ENCODE measurements at regions not wholly inside any gene's neighbourhood (a gene's known extent, or its start where the extent isn't known, plus 50 kb on each side); places are given as distances from the start of the nearest gene placed in this dataset.

- no peaks in the 10 kb centered on the region for H3K36me3 ChIP-seq (ENCODE audit: control insufficient read depth, insufficient read depth, low read length)
- H3K27me3 ChIP-seq (ENCODE audit: control insufficient read depth, insufficient read depth, low read length), result no peaks in the 10 kb centered on the region
- no peak for TF ChIP-seq CTCF (IDR thresholded peaks at IDR 0.05; ENCODE audit: insufficient read depth, low read length, poor library complexity, severe bottlenecking)
- no peak overlapping the region for H3K4me3 ChIP-seq (ENCODE audit: low read depth, low read length)
- DNase-seq (ENCODE audit: low read depth), result no peak
Measured at GRCh38 chr1:201646411-201647022, 107.6 kb downstream of the NAV1 start.

DNA sequence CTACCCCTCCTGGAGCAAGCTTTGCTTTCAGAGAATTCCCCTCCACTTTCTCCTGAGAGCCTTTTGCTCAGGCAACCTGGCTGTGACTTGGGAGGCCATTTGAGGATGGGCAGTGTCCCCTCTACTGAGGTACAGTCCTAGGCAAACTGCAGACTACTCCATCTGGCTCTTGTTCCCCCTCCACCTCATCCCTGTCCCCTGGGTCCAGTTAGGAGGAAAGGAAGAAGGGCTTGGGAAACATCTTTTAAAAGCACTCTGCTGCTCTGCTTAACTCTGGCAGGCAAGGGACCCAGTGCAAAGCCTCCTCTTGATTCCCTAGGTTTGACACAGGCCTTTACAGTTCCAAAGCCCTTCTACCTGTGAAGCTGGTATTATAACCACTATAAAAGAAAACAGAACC, 108.2 kb downstream of the NAV1 start:
- no peak for TF ChIP-seq CTCF (IDR thresholded peaks at IDR 0.05; ENCODE audit: insufficient read depth, low read length, poor library complexity, severe bottlenecking)
- no peak for DNase-seq (ENCODE audit: low read depth)
- H3K36me3 ChIP-seq (ENCODE audit: control insufficient read depth, insufficient read depth, low read length), result no peaks in the 10 kb centered on the region
- H3K4me3 ChIP-seq (ENCODE audit: low read depth, low read length), result no peak overlapping the region
- H3K27me3 ChIP-seq (ENCODE audit: control insufficient read depth, insufficient read depth, low read length), result no peaks in the 10 kb centered on the region

- no peaks in the 10 kb centered on the region for H3K27me3 ChIP-seq (ENCODE audit: control insufficient read depth, insufficient read depth, low read length)
- DNase-seq (ENCODE audit: low read depth), result no peak
- H3K4me3 ChIP-seq (ENCODE audit: low read depth, low read length), result peak overlapping the region; percentile 46
- H3K36me3 ChIP-seq (ENCODE audit: control insufficient read depth, insufficient read depth, low read length), result no peaks in the 10 kb centered on the region
- TF ChIP-seq CTCF (IDR thresholded peaks at IDR 0.05; ENCODE audit: insufficient read depth, low read length, poor library complexity, severe bottlenecking), result no peak
Measured at GRCh38 chr1:201647722-201648065, 108.8 kb downstream of the NAV1 start.

GRCh38 chr1:201648066-201648906, 109.4 kb downstream of the NAV1 start:
- Histone ChIP-seq H3K36me3 (ENCODE audit: control insufficient read depth, insufficient read depth, low read length) (no peaks in the 10 kb centered on the region), H3K27me3 (ENCODE audit: control insufficient read depth, insufficient read depth, low read length) (no peaks in the 10 kb centered on the region), H3K4me3 (ENCODE audit: low read depth, low read length) (peak overlapping the region; percentile 46)
- no peak for TF ChIP-seq CTCF (IDR thresholded peaks at IDR 0.05; ENCODE audit: insufficient read depth, low read length, poor library complexity, severe bottlenecking)
- no peak for DNase-seq (ENCODE audit: low read depth)

DNA sequence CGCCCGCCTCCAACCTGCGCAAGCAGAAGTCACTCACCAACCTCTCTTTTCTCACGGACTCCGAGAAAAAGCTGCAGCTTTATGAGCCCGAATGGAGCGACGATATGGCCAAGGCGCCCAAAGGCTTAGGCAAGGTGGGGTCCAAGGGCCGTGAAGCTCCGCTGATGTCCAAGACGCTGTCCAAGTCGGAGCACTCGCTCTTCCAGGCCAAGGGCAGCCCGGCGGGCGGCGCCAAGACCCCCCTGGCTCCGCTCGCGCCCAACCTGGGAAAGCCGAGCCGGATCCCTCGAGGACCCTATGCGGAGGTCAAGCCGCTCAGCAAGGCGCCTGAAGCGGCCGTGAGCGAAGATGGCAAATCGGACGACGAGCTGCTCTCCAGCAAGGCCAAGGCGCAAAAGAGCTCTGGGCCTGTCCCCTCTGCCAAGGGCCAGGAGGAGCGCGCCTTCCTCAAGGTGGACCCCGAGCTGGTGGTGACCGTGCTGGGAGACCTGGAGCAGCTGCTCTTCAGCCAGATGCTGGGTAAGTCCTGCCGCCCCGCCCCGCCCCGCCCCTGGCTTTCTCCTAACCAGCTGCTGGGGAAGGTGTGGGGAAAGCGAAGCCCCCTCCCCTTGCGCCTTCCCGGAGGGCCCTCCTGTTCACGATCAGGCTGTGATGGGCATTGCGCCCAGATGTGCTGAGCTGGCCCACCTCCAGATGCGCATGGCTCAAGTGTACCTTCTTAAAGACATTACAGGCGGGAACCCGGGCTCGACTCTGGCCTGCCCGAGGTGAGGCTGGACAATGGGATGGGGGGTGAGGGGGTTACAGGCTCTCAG, 110.2 kb downstream of the NAV1 start:
- no peak for DNase-seq (ENCODE audit: low read depth)
- no peak for TF ChIP-seq CTCF (IDR thresholded peaks at IDR 0.05; ENCODE audit: insufficient read depth, low read length, poor library complexity, severe bottlenecking)
- Histone ChIP-seq H3K4me3 (ENCODE audit: low read depth, low read length) (peak overlapping the region; percentile 46), H3K36me3 (ENCODE audit: control insufficient read depth, insufficient read depth, low read length) (no peaks in the 10 kb centered on the region), H3K27me3 (ENCODE audit: control insufficient read depth, insufficient read depth, low read length) (no peaks in the 10 kb centered on the region)

All from kidney epithelial cell (primary cell).